Bronchial epithelial cell (primary cell): ENCODE measurements at regions not wholly inside any gene's neighbourhood (a gene's known extent, or its start where the extent isn't known, plus 50 kb on each side); places are given as distances from the start of the nearest gene placed in this dataset.
A peak's percentile ranks its signal among the peaks of the same experiment; 100 is the strongest.

Experiments
- DNase-seq: peaks from one replicate; pipeline ENCODE4 v3.0.0-alpha.2; 2010; ENCODE audit warnings: low read depth
- FAIRE-seq: peaks from 2 replicates; lab custom pipeline; 2011; peaks lifted over from hg19 to GRCh38; lab: Jason Lieb, UNC
- H3K27me3 ChIP-seq: 2 replicates; pipeline ENCODE4 v1.5.1; 2011; ENCODE audit warnings: low read length; ENCODE audit not compliant: control insufficient read depth, insufficient read depth
- H3K36me3 ChIP-seq: 2 replicates; pipeline ENCODE4 v1.5.1; 2011; ENCODE audit warnings: low read length; ENCODE audit not compliant: control insufficient read depth, insufficient read depth
- H3K4me3 ChIP-seq: 2 replicates; pipeline ENCODE4 v1.5.1; 2011; ENCODE audit warnings: mild to moderate bottlenecking, low read depth, low read length, control low read depth
- TF ChIP-seq, protein P1 (sequence below): IDR thresholded peaks from 2 replicates; pipeline ENCODE4 v1.5.1; 2011; ENCODE audit warnings: mild to moderate bottlenecking, moderate library complexity, low read length, control low read depth, inconsistent platforms; ENCODE audit not compliant: insufficient read depth, severe bottlenecking

DNA sequence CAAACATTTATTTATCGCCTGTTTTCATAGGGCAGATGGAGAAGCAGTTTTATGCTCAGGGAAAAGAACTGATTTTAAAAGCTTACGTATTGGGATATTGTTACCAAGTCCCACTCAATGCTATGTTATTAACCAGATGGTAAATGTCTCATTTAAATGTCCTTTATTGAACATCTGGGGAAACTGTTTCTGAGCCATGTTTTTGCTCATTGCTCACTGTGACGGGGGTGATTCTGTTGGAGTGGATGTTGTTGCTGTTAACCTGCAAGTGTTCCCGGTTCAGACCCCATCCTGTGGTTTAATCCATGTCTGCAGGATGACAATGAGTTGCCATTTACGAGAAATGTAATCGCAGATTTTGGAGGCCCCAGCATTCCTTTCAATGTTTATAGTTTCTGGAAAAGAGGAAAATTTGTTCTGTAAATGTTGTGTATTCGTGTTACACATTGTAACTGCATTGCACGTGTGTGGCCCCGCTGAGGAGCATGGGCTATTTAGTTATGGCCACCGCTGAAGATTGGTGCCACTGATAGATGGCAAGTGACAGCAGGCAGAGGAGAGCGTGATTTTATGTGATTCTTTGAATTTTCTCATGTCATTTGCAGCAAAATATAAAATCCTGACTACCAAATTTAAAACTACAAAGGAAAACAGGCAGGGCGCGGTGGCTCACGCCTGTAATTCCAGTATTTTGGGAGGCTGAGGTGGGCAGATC is 174.8 kb upstream of the COPS8 start:
- no peak overlapping the region for H3K4me3 ChIP-seq
- H3K36me3 ChIP-seq = no peaks in the 10 kb centered on the region
- FAIRE-seq (no peak), DNase-seq (no peak)
- TF ChIP-seq, protein P1, sequence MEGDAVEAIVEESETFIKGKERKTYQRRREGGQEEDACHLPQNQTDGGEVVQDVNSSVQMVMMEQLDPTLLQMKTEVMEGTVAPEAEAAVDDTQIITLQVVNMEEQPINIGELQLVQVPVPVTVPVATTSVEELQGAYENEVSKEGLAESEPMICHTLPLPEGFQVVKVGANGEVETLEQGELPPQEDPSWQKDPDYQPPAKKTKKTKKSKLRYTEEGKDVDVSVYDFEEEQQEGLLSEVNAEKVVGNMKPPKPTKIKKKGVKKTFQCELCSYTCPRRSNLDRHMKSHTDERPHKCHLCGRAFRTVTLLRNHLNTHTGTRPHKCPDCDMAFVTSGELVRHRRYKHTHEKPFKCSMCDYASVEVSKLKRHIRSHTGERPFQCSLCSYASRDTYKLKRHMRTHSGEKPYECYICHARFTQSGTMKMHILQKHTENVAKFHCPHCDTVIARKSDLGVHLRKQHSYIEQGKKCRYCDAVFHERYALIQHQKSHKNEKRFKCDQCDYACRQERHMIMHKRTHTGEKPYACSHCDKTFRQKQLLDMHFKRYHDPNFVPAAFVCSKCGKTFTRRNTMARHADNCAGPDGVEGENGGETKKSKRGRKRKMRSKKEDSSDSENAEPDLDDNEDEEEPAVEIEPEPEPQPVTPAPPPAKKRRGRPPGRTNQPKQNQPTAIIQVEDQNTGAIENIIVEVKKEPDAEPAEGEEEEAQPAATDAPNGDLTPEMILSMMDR = no peak
- no peaks in the 10 kb centered on the region for H3K27me3 ChIP-seq

DNA sequence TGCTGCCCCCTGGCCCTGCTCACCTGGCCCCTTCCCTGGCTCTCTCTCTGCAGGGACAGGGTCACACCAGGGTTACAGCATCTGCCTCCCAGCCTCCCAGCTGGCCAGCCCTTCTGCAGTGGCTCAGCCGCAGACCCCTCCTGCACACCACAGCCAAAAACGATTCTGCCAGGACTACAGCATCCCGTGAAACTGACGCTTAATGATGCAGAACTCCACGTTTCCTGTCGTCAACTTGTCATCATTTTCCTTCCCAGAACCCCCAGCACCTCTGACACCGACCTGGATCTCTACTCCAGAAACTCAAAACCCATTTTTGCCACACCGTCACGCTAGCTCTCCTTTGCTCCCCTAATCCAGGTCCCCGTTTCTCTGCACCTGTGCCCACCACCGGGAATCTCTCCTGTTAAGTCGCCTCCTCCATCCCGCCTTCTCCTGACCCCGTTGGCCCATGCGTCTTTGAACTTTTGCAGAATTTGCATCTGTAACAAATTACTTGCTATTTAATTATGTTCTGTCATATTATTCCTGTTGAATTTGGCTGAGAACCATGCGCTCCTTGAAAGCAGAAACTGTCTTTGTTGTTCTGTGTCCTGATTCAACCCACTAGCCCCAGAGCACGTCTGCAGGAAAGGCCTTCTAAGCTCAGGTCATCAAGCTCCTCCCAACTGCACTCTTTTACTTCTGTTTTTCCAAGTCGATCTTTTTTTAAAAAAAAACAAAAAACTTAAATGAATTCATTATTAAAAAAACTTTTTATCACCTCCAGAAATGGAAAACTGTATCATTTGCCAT is 173.2 kb upstream of the COPS8 start:
- H3K4me3 ChIP-seq = no peak overlapping the region
- FAIRE-seq (no peak), DNase-seq (no peak)
- no peaks in the 10 kb centered on the region for H3K36me3 ChIP-seq
- TF ChIP-seq, protein P1 = no peak
- H3K27me3 ChIP-seq = no peaks in the 10 kb centered on the region

DNA sequence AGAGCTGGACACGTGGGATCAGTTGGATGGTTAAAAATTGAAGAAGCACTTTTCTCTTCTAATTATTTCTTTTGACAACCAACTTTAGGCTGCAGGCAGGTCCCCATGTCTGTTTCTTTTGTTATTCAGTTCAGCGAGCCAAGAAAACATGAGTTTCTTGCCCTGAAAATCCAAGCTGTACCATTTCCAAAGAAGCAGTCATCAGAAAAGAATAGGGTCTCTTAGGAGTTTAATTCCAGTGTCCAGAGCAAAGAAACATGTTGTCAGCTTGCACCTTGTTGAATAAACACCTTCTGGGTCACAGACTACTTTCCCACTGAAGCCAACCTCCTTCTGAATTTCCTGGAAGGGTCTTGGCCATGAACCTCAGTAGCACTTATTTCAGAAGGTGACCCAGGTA is 170.5 kb upstream of the COPS8 start:
- Histone ChIP-seq H3K36me3 (no peaks in the 10 kb centered on the region), H3K4me3 (no peak overlapping the region), H3K27me3 (no peaks in the 10 kb centered on the region)
- DNase-seq (no peak), FAIRE-seq (peak; percentile 36)
- TF ChIP-seq, protein P1 = no peak

DNA sequence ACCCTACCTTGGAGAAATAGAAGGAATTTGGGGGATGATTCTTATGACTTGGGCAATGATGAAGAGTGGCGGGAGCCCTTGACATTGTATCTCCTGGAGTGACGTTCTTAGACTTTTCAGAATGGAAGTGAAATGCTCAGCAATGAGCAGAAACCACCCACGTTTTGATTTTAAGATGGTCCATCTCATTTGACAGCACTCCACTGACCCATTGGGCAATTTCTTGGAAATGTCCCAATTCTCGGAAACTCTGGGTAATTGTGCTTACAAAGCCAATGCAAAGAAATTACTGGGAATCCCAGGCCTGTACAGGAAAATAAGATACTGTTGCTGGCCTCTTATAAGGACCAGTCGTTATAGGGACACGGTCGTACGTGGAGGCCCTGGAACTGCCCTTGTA is 170.0 kb upstream of the COPS8 start:
- Histone ChIP-seq H3K36me3 (no peaks in the 10 kb centered on the region), H3K27me3 (no peaks in the 10 kb centered on the region), H3K4me3 (no peak overlapping the region)
- TF ChIP-seq, protein P1 = no peak
- DNase-seq (no peak), FAIRE-seq (no peak)

DNA sequence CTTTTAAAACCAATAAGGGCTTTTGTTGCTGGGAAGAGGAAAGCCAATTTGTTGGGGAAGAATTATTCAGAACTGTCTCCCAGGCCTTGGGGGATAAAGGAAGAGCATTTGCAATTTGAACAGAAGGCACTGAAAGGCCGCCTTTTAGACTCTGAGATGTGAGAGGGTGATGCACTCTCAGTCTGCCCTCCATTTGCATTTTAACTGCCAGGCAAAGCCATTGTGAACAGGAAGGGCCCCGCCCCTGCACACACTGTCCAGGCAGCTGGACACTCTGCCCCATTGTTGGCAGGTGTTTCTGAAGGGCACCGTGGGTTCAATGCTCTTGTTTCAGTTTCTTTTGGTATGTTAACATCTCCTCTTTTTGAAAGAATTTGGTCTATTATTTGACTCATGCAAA is 169.5 kb upstream of the COPS8 start:
- Histone ChIP-seq H3K4me3 (no peak overlapping the region), H3K27me3 (no peaks in the 10 kb centered on the region), H3K36me3 (no peaks in the 10 kb centered on the region)
- TF ChIP-seq, protein P1 = no peak
- FAIRE-seq = no peak
- DNase-seq = no peak
